Lung (tissue), 11 donors: ENCODE measurements at regions not wholly inside any gene's neighbourhood (a gene's known extent, or its start where the extent isn't known, plus 50 kb on each side); places are given as distances from the start of the nearest gene placed in this dataset.

Experiments used
- ATAC-seq: fragments of 200-7000 bp; cut with Tn5 transposase; one replicate; pipeline ENCODE4 v1.9.1; 2020; ENCODE audit warnings: moderate number of reproducible peaks; ENCODE audit not compliant: insufficient read depth, low FRiP score
- DNase-seq, 3 donors: peaks; one replicate each; pipeline ENCODE4 v3.0.0-alpha.2; 2013 to 2017
- H3K27ac ChIP-seq, 2 donors: one replicate each; pipeline ENCODE4 v1.5.1; 2013; ENCODE audit warnings: mild to moderate bottlenecking in 2 of 2, moderate library complexity in 2 of 2, control low read depth in 1 of 2, inconsistent platforms in 1 of 2, low read depth in 1 of 2, low read length in 1 of 2
- H3K27me3 ChIP-seq, 3 donors: one replicate each; pipeline ENCODE4 v1.5.1; 2013; ENCODE audit warnings: low read length in 2 of 3; ENCODE audit not compliant: control insufficient read depth in 3 of 3, insufficient read depth in 3 of 3
- H3K36me3 ChIP-seq, 4 donors: one replicate each; pipeline ENCODE4 v1.5.1; 2013; ENCODE audit warnings: low read length in 4 of 4, mild to moderate bottlenecking in 1 of 4, moderate library complexity in 1 of 4; ENCODE audit not compliant: control insufficient read depth in 4 of 4, insufficient read depth in 4 of 4
- H3K4me1 ChIP-seq, 5 donors: one replicate each; pipeline ENCODE4 v1.5.1; 2013; ENCODE audit warnings: low read length in 5 of 5, mild to moderate bottlenecking in 2 of 5, moderate library complexity in 1 of 5; ENCODE audit not compliant: control insufficient read depth in 5 of 5, insufficient read depth in 5 of 5
- H3K4me3 ChIP-seq: one replicate; pipeline ENCODE4 v1.5.1; 2013; ENCODE audit warnings: mild to moderate bottlenecking, control low read depth, moderate library complexity
- H3K9ac ChIP-seq, 2 donors: one replicate each; pipeline ENCODE4 v1.5.1; 2013; ENCODE audit warnings: low read length in 2 of 2, control low read depth in 1 of 2; ENCODE audit not compliant: insufficient read depth in 1 of 2
- H3K9me3 ChIP-seq, 4 donors: one replicate each; pipeline ENCODE4 v1.5.1; 2013; ENCODE audit warnings: low read length in 3 of 4, mild to moderate bottlenecking in 1 of 4, moderate library complexity in 1 of 4; ENCODE audit not compliant: control insufficient read depth in 4 of 4, insufficient read depth in 3 of 4
- CTCF ChIP-seq: IDR thresholded peaks from 2 replicates; pipeline ENCODE4 v1.5.1; 2012; ENCODE audit warnings: mild to moderate bottlenecking; ENCODE audit errors: control extremely low read depth, extremely low read depth
- WGBS, 2 donors: extraction: QIAGEN DNeasy Blood & Tissue Kit; methylation state at CpG; one replicate each; pipeline ENCODE4 v1.1.7; 2013; 5-methylcytosine and 5-hydroxymethylcytosine counted together
- donor health status: control.
- donor health status: control.
- donor health status: Bipolar disorder and iron deficiency.
- donor health status: healthy.
- donor health status: DM: yes; HTN: yes; CAD: no.

- no peaks in the 10 kb centered on the region for H3K36me3 ChIP-seq
- peaks cover 0 to 3% (median 0%) of the 10 kb centered on the region in 4 donors for H3K9me3 ChIP-seq
- no peaks in the 10 kb centered on the region for H3K27me3 ChIP-seq
- no peak for TF ChIP-seq CTCF
- DNase-seq = no peak
- WGBS, 2 donors = 60 to 78% methylated on average over 3 of the region's 3 CpGs
- no peak overlapping the region for H3K27ac ChIP-seq
- no peaks in the 10 kb centered on the region for H3K4me1 ChIP-seq
- no peak overlapping the region for H3K9ac ChIP-seq
- H3K4me3 ChIP-seq = no peak overlapping the region
- ATAC-seq = no peak
These were observed 437.0 kb downstream of the SIPA1L2 start for GRCh38 chr1:232192781-232193450.

- DNase-seq (no peak), ATAC-seq (no peak)
- no peaks in the 10 kb centered on the region for H3K36me3 ChIP-seq
- no peak overlapping the region for H3K27ac ChIP-seq
- peaks cover 0 to 3% (median 0%) of the 10 kb centered on the region in 4 donors for H3K9me3 ChIP-seq
- H3K27me3 ChIP-seq = no peaks in the 10 kb centered on the region
- H3K9ac ChIP-seq = no peak overlapping the region
- WGBS, 2 donors = 93 to 96% methylated on average over 6 of the region's 6 CpGs
- no peak overlapping the region for H3K4me3 ChIP-seq
- no peaks in the 10 kb centered on the region for H3K4me1 ChIP-seq
- no peak for TF ChIP-seq CTCF
These were observed 438.4 kb downstream of the SIPA1L2 start for GRCh38 chr1:232191560-232191959.

GRCh38 chr1:232188318-232188717, 441.6 kb downstream of the SIPA1L2 start:
- WGBS, 2 donors = 87 to 93% methylated on average over 2 of the region's 2 CpGs
- no peak for TF ChIP-seq CTCF
- ATAC-seq = no peak
- Histone ChIP-seq H3K9me3 (peaks cover 0 to 1% (median 0%) of the 10 kb centered on the region in 4 donors), H3K36me3 (no peaks in the 10 kb centered on the region), H3K4me3 (no peak overlapping the region), H3K27ac (no peak overlapping the region), H3K9ac (no peak overlapping the region), H3K4me1 (no peaks in the 10 kb centered on the region), H3K27me3 (no peaks in the 10 kb centered on the region)
- DNase-seq = no peak

GRCh38 chr1:232186931-232187330, 443.0 kb downstream of the SIPA1L2 start:
- Histone ChIP-seq H3K4me3 (no peak overlapping the region), H3K9ac (no peak overlapping the region), H3K27me3 (no peaks in the 10 kb centered on the region), H3K36me3 (no peaks in the 10 kb centered on the region), H3K27ac (no peak overlapping the region), H3K9me3 (peaks cover 0 to 1% (median 0%) of the 10 kb centered on the region in 4 donors), H3K4me1 (no peaks in the 10 kb centered on the region)
- ATAC-seq (no peak), DNase-seq (no peak)
- TF ChIP-seq CTCF = no peak
- 88 to 92% methylated on average over 3 of the region's 3 CpGs for WGBS, 2 donors
